IPS-NIHi11 (cell line): ENCODE measurements at regions not wholly inside any gene's neighbourhood (a gene's known extent, or its start where the extent isn't known, plus 50 kb on each side); places are given as distances from the start of the nearest gene placed in this dataset.
"Not testable (repeated sequence)": the region's sequence is repeated elsewhere in the genome, so short reads cannot be mapped to it uniquely, and the experiment has no call there.

Source experiments
- DNase-seq: peaks from one replicate; pipeline ENCODE4 v3.0.0; 2012; ENCODE audit warnings: mixed read lengths, low spot score

- DNase-seq: no peak
Observed at GRCh38 chr3:95167748-95168147, 1104.9 kb downstream of the NSUN3 start.

GRCh38 chr3:95168526-95168925 is 1105.7 kb downstream of the NSUN3 start:
- DNase-seq: no peak

DNA sequence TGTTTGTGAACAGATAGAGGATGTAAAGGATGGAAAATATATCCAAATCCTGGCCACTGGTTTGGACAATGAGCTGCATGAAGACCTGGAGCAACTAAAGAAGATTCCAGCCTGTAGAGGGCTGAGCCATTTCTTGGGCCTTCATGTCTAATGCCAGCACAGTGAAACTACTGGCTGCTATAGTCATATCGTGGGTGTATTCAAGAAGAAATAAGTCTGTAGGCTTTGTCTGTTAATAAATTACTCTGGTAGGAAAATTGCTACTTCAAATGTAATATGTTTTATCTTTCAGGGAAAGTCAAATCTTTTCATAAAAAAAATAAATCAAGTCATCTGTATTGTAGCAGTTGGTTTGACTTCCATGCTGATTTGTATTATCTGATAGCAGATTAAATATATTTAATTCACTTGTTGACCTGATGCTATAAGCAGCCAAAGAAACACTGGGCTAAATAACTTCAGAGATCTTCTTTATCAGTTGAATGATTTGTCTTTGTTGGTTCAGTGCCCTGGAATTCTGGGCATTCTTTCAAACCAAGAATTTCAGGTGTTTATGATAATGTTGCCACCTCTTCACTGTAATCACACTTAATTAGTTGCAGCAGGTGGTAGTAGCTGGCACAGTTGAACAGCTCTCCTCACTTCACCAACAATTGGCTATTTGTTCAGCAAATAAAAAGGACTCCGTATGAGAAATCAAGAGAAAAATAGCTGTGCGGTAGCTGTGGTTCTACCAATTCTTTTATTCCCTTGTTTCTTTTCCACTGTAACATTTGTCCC is 1109.5 kb downstream of the NSUN3 start:
- DNase-seq: no peak

GRCh38 chr3:95177096-95177495 is 1114.2 kb downstream of the NSUN3 start:
- DNase-seq: no peak

DNA sequence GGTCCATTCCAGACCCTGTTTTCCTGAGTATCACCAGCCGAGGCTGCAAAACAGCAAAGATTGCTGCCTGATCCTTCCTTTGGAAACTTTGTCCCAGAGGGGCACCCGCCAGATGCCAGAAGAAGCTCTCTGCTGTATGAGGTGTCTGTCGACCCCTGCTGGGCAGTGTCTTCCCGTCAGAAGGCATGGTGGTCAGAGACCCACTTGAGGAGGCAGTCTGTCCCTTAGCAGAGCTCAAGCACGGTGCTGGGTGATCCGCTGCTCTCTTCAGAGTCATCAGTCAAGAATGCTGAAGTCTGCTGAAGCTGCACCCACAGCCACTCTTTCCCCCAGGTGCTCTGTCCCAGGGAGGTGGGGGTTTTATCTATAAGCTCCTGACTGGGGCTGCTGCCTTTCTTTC is 1121.2 kb downstream of the NSUN3 start:
- no peak for DNase-seq

DNA sequence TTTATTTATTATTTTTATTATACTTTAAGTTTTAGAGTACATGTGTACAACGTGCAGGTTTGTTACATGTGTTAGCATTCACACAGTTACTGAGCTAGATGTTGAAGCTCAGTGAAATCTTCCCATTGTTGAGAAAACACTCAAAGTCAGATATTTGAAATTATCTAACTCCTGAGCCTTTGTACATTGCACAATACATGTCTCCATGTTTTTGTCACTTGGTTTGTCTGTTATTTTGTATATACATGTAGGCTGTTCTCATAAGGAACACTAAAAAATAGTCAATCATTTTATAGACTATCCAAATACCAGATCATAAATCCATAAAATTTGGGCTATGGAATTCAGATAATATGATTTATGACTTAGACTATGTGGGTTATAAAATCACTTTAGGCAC is 1126.5 kb downstream of the NSUN3 start:
- DNase-seq: no peak

DNA sequence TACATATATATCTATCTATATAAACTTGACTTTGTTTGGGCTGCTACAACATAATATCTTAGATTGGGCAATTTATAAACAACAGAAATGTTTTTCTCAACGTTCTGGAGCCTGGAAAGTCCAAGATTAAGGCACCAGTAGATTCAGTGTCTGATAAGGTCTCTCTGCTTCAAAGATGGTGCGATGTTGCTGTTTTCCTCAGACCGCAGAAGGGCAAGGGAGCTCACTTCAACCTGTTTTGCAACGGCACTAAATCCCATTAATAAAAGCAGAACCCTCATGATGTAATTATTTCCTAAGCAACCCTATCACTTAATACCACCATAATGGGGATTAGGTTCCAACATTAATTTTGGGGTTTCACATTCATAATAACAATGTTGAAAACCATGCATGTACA is 1134.8 kb downstream of the NSUN3 start:
- DNase-seq: no peak

- no peak for DNase-seq
Observed at GRCh38 chr3:95200384-95200783, 1137.5 kb downstream of the NSUN3 start.

GRCh38 chr3:95210878-95211277 is 1148.0 kb downstream of the NSUN3 start:
- DNase-seq: no peak

DNA sequence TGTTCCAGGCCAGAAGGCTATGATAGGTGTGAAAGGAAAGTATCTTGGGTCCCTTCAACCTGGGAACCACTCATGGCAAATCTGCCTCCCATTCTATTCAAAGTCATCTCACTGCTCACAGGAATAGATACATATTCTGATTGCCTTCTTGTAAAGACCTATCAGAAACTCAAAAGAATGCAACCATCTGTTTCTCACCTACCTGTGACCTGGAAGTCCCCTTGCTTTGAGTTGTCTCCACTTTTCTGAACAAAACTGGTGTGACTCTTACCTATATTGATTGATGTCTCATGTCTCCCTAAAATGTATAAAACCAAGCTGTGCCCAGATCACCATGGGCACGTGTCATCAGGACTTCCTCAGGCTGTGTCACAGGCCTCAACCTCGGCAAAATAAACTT is 1149.3 kb downstream of the NSUN3 start:
- no peak for DNase-seq

DNA sequence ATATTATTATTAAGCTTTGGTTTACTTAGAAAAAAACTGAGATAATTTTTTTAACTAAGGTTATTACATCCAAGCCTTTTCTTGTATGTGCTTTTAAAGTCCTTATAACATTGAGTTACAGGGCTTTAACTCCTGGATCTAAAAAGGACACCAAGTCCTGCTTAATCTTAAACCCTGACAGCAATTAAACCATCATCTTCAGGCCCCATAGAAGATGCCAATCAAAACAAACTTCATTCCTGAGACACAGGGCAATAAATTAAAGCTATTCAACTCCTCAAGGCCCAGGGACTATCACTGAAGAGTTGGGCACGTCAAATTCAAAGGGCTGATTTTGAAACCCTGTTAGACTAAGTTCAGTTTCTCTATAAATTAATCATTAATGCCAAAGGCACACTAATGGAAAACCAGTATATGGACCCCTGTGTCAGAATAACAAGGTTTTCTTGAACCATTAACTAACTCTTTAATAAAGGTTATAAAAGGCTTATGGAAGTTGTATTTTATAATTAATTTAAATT is 1152.6 kb downstream of the NSUN3 start:
- no peak for DNase-seq

GRCh38 chr3:95217661-95218060 is 1154.8 kb downstream of the NSUN3 start:
- no peak for DNase-seq

DNA sequence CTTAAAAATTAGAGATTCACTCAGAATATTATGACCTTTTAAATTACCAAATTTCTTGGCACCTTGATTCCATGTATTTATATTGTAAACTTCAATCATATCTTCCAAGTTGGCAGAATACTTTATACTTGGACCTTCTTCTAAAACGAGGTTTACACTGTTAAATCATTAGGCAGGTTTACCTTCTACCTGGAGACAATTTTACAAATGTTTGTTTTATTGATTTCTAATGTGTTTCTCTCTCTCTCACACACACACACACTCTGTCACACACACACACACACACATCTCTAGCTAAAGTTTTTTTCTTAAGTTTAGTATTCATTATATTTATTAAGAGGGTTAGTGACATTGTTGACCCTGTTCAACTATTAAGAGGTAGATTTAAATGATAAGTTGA is 1155.6 kb downstream of the NSUN3 start:
- no peak for DNase-seq

- DNase-seq: no peak
Observed at GRCh38 chr3:95226437-95226836, 1163.6 kb downstream of the NSUN3 start.

DNA sequence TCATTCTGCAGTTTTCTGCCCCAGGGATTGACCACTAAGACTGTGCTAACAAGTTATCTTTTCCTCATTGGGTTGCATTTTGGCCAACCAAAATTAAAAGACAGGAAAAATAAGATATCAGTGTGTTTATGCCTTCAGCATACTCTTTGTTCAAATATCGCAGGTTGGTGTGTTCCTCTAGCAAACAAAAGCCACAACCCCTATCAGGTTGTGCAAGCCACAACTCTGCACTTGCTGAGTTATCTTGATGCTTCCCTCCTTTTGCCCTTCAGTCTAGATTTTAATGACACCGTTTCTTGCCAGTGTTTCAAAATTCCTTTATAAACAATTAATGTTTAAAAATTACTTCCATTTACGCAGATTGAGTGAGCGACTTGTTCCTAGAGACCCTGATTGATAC is 1164.2 kb downstream of the NSUN3 start:
- DNase-seq: no peak

GRCh38 chr3:95228416-95228815 is 1165.6 kb downstream of the NSUN3 start:
- no peak for DNase-seq

DNA sequence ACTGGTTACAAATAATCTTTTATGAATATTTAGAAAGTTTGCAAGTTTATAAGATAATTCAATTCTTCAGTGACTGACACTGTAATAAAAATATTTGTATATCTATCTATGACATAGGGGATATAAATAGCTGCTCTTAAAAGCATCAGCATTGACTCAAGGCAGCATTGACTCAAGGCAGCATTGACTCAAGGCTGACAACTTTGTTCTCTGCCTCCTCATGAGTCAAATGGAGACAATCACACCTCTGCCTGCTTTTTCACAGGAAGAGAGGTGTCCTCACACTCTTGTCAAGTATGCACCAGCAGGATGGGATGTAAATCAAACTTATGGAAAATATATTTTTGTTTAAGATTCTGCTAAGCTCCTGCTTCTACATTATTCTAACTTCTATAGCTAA is 1173.1 kb downstream of the NSUN3 start:
- no peak for DNase-seq

DNA sequence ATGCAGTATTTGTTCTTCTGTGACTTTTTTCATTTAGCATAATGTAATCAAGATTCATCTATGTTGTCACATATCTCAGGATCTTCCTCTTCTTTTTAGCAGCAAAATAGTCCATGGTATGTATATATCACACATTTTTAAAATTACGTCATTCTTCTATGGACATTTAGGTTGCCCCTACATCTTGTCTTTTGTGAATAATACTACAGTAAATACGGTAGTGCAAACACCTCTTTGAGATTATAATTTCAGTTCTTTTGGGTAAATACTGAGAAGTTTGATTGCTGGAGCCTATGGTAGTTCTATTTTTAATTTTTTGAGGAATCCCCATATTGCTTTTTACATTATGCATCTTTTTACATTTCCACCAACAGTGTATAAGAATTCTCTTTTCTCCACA is 1174.9 kb downstream of the NSUN3 start:
- no peak for DNase-seq

DNA sequence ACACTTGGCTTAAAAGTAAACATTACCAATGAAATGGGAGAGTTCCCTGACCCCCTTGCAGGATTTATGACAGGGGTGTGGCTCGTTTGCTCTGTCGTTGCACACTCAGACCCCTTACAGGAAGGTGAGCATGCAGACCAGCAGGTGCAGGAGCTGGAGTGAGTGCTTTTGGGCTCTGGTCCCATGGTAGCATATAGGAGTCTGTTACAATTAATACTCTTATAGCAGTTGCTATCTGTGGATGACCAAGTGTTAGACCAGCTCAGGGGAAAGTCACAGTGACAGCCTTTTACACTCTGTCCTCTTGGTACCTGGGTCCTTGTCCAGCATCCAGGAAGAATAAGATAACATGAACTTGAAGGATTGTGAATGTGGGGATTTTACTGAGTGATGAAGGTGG is 1177.5 kb downstream of the NSUN3 start:
- DNase-seq: no peak

GRCh38 chr3:95241256-95241655 is 1178.4 kb downstream of the NSUN3 start:
- not testable (repeated sequence) for DNase-seq

GRCh38 chr3:95246413-95246812 is 1183.6 kb downstream of the NSUN3 start:
- DNase-seq: no peak

DNA sequence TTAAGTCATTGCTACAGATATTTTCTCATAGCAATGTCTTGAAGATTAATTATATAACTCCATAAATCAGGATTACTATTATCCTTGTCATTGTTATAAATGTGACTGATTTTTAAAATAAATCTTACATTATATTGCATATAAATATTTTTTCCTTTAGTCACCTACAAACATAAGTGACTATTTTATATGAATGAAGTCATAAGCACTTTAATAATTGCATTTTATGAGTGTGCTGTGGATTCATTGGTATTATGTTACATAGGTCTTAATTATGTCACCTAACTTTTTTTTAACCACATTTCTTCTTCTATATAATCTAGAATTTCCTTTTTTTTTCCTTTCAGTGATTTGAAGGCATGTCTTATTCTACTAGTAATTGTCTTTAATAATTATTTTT is 1191.2 kb downstream of the NSUN3 start:
- DNase-seq: no peak

- DNase-seq: no peak
Observed at GRCh38 chr3:95254758-95255157, 1191.9 kb downstream of the NSUN3 start.

- DNase-seq: no peak
Observed at GRCh38 chr3:95265129-95265528, 1202.3 kb downstream of the NSUN3 start.
